ENCODE measurements at regions not wholly inside any gene's neighbourhood (a gene's known extent, or its start where the extent isn't known, plus 50 kb on each side); places are given as distances from the start of the nearest gene placed in this dataset.

- TF ChIP-seq, protein P1, sequence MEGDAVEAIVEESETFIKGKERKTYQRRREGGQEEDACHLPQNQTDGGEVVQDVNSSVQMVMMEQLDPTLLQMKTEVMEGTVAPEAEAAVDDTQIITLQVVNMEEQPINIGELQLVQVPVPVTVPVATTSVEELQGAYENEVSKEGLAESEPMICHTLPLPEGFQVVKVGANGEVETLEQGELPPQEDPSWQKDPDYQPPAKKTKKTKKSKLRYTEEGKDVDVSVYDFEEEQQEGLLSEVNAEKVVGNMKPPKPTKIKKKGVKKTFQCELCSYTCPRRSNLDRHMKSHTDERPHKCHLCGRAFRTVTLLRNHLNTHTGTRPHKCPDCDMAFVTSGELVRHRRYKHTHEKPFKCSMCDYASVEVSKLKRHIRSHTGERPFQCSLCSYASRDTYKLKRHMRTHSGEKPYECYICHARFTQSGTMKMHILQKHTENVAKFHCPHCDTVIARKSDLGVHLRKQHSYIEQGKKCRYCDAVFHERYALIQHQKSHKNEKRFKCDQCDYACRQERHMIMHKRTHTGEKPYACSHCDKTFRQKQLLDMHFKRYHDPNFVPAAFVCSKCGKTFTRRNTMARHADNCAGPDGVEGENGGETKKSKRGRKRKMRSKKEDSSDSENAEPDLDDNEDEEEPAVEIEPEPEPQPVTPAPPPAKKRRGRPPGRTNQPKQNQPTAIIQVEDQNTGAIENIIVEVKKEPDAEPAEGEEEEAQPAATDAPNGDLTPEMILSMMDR (IDR thresholded peaks at IDR 0.05; ENCODE audit: insufficient read depth, low read depth, low read length, missing control alignments): no peak
- H3K4me3 ChIP-seq (ENCODE audit: low read depth, low read length): no peak overlapping the region
- no peak for DNase-seq (ENCODE audit: low read depth)
These were observed 214.6 kb downstream of the CBLN2 start for GRCh38 chr18:72329533-72329932.

- no peak overlapping the region for H3K4me3 ChIP-seq (ENCODE audit: low read depth, low read length)
- TF ChIP-seq, protein P1 (IDR thresholded peaks at IDR 0.05; ENCODE audit: insufficient read depth, low read depth, low read length, missing control alignments): no peak
- peak; percentile 27 for DNase-seq (ENCODE audit: low read depth)
These were observed 218.8 kb downstream of the CBLN2 start for GRCh38 chr18:72325307-72325706.

GRCh38 chr18:72324677-72325076 is 219.5 kb downstream of the CBLN2 start:
- no peak overlapping the region for H3K4me3 ChIP-seq (ENCODE audit: low read depth, low read length)
- no peak for DNase-seq (ENCODE audit: low read depth)
- TF ChIP-seq, protein P1 (IDR thresholded peaks at IDR 0.05; ENCODE audit: insufficient read depth, low read depth, low read length, missing control alignments): no peak

DNA sequence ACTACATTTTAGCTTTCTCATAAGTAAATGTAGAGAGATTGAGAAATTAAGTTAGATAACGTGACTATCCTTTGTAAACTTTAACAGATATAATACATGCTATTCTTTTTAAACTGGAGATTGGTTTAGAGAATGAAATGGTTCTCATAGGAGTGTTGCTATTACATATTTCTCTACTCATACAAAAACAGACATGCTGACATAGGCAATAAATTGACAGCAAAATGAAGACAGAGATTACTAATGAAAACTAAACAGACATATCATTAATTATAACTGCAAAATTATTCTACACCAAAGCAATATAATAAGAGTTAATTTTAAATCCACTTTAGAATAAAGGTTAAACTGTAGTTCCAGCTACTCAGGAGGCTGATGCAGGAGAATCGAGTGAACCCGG is 227.6 kb downstream of the CBLN2 start:
- TF ChIP-seq, protein P1 (IDR thresholded peaks at IDR 0.05; ENCODE audit: insufficient read depth, low read depth, low read length, missing control alignments): no peak
- DNase-seq (ENCODE audit: low read depth): no peak
- no peak overlapping the region for H3K4me3 ChIP-seq (ENCODE audit: low read depth, low read length)

DNA sequence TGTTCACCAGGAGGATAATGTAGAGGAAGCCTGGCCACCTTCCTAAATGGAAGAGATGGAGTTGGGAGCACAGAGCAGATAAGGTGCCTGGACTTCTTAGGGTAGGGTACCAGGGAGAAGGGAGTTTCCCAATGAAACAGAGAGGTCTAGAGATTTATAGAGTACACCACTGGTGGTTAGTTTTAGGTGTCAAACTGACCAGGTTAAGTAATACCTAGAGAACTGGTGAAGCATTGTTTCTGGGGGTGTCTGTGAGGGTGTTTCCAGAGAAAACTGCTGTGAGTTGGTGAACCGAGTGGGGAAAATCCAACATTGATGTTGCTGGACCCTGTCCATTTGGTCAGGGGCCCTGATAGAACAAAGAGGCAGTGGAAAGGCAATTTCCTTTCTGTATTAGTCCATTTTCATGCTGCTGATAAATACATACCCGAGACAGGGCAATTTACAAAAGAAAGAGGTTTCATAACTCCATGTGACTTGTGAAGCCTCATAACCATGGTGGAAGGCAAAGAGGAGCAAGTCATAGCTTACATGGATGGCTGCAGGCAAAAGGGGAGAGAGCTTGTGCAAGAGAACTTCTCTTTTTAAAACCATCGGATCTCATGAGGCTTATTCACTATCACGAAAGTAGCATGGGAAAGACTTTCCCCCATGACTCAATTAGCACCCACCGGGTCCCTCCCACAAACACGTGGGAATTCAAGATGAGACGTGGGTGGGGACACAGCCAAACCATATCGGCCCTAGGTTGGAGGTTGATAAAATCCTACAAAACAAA is 260.8 kb downstream of the CBLN2 start:
- no peak overlapping the region for H3K4me3 ChIP-seq (ENCODE audit: low read depth, low read length)
- TF ChIP-seq, protein P1 (IDR thresholded peaks at IDR 0.05; ENCODE audit: insufficient read depth, low read depth, low read length, missing control alignments): no peak
- peak; percentile 1 for DNase-seq (ENCODE audit: low read depth)

DNA sequence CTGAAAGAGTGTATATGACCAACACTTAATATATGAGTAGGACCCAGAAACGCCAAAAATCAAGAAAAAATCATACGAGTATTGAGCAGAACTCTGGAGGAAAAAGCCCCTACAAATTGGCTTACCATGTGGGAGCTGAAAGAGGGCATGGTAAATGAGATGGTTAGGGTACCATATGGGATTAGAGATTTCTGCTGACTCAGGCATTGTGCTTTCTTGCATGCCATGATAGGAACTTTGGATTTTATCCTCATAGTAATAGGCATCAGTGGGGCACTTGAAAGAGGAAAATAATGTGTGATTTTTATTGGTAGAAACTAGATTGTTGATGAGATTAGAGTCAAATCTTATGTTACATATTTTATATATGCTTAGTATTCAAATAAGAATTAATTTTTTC is 271.1 kb downstream of the CBLN2 start:
- TF ChIP-seq, protein P1 (IDR thresholded peaks at IDR 0.05; ENCODE audit: insufficient read depth, low read depth, low read length, missing control alignments): no peak
- no peak overlapping the region for H3K4me3 ChIP-seq (ENCODE audit: low read depth, low read length)
- DNase-seq (ENCODE audit: low read depth): no peak

DNA sequence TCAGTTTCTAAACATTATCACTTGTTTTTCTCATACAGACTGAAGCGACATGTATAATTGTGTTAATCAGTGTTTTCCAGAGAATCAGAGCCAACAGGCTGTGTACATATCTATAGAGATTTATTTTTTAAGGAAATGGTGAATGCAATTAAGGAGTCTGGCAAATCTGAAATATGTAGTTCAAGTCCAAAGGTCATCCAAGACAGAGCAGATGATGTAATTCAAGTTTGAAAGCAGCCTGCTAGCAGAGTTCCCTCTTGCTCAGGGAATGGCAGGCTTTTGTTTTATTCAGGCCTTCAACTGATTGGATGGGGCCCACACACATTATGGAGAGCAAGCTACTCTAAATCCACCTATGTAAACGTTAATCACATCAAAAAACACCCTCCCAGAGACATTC is 282.6 kb downstream of the CBLN2 start:
- H3K4me3 ChIP-seq (ENCODE audit: low read depth, low read length): no peak overlapping the region
- DNase-seq (ENCODE audit: low read depth): no peak
- TF ChIP-seq, protein P1 (IDR thresholded peaks at IDR 0.05; ENCODE audit: insufficient read depth, low read depth, low read length, missing control alignments): no peak

All from GM12865 (cell line).